HS-5 (cell line): ENCODE measurements at regions not wholly inside any gene's neighbourhood (a gene's known extent, or its start where the extent isn't known, plus 50 kb on each side); places are given as distances from the start of the nearest gene placed in this dataset.
A peak's percentile ranks its signal among the peaks of the same experiment; 100 is the strongest.

ENCODE experiments used
- DNase-seq: peaks from one replicate; pipeline ENCODE4 v3.0.0-alpha.2; 2012; ENCODE audit warnings: low read depth

DNA sequence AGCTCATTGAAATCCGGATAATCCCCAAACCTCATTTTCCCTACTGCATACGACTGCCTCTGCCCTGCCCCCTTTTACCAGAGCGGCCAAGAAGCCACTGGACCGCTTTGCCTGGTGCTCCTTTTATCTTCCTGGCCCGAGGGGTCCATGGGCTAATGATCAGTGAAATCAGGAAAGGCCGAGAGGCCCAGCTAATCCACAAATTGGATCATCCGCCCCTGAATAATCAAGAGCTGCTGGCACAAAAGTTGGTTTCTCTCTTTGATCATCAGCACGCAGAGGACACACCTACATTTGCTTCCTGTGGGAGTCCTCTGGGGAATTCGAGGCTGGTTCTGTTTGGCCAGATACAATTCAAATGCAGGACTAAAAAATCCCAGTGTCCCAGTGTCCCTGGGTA, 144.5 kb downstream of the INSIG2 start:
- no peak for DNase-seq

DNA sequence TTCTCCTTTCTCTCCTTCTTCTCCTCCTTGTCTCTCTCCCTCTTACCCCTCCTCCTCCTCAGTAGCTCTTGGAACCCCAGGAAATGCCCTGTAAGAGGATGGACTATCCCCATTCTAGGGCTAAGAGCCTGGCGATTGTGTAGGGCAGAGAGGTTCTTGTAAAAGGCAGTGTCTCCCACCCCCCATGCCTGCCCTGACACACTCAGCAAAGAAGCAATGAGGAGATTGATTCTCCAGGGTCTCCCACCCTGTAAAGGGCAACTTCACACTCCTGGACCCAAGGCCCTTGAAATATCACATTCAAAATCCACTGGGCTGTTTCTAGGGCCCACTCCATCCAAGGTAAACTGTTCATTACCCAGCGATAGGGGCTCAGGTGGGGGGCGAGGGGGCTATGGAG, 144.1 kb downstream of the INSIG2 start:
- DNase-seq: no peak

DNA sequence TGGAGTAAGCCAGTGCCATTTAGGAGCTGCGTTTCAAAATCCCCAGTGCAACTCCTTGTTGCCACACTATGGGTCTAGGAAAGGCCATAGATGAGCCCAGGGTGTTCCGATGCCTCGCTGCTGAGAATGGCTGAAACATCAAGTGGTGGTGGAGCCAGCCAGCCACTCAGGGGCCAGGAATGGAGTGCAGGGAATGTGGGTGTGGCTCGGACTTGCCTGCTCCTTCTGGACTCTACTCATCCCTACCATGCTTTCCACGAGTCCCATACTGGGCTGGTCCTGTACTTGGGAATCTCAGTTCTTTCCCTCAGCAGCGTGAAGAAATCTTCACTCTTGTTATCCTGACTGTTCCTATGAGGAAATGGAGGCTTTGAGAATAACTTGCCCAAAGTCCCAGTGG, 143.5 kb downstream of the INSIG2 start:
- DNase-seq: no peak

DNA sequence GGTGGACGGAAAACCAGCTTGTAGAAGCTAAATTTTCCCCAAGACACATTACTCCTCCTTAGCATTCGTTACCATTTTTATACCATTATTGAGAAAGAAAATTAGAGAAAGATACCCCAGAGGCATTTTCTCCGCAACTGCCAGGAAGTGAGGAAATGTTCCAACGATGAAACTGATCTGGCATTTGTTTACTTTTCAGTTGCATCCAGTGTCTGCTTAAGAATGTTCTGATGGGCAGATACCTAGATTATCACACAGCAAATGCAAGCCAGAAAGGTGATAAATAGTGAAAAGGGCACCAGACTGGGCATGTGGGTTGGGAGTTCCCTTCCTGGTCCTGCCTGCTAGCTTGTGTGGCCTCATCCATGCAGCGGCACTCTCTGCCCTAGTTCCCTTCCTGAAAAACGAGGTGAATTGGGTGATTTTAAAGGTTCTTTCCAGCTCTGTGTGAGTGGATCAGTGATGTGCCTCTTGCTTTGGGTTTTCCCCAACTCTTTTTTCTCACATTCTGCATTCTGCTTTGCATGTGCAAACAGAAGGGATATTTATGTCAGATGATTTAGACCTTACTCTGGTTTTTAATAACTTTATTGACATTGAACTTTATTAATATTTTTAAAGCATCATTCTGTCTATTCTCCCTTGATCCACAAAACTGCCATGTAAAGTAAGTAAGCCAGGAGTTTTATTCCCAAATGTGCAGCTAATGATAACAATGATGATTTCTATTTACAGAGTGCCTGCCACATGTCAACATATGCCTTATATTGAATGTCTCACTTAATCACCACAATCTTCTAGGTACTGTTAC, 139.6 kb downstream of the INSIG2 start:
- no peak for DNase-seq

DNA sequence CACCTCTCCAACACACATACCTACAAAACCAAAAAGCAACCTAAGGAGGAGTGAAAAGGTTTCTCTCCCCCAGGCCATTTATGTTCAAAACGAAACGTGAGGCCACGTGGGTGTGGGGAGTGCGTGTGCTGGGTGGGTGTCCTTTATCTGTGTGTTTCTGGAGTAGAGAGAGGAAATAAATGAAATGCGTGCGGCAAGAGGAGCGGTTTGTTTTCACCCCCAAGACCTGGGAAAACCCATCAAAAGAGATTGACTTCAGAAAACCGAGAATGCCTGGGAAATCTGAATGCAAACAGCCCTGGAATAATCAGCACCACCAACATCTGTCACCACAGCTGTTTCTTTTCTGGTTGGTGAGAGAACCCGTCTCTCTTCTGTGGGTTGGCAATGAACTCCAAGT, 137.4 kb downstream of the INSIG2 start:
- no peak for DNase-seq

DNA sequence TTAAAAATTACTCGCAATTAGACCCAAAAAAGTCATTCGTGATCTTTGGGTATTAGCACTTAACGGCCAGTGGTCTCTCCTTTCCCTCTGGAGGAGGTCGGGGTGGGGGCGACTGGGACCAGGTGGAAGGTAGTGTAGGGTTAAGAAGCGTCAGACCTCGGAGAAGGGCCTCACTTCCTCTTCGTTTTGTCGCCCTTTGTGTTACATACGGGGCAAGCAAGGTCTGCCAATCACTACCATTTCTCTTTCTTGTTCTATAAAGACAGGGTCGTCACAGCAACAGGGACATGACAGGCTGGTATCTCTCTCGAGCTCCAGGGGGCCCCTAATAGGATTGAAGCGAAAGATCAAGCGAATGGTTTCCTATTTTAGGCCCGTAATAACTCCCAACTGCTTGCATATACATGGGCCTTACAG, 136.6 kb downstream of the INSIG2 start:
- DNase-seq: no peak

DNA sequence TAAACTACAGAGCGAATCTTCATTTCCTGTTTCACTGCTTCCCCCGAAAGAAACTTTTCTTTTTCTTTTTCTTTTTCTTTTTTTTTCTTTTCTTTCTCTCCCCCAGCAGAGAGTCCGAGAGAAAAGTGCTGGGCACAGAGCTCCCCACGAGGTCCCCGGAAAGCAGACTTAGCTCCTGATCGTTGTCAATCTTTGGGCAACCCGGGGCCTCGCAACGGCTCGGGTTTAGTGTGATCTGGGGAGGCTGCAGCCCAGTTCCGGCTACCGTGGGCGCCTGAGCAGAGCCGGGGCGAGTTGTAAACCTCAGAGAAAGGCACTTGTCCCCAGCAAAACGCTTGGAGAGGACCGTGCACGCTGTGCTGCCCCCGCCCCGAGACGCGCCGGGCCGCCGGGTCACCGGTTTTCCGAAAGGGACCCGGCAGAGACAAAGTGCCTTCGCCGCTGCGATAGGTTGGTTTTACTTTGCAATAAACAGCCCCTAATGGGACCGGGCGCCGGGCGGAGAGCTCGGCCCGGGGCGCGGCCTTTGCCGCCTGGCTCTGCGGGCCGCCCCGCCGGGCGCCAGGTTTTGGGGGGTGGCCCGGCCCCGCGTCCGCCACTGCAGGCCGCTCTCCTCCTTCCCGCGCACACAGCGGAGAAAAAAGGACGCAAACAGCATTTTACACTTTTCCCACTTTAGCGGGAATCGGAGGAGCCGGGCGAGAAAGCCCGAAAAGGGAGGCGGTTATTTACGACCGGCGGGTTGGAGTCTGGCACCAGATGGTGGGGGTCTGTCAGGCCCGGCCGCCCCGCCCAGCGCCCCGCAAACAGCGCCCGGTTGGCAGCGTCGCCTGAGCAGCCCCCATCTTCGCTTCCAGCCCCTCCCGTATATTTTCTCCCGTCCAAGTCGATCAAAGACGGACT, 136.0 kb downstream of the INSIG2 start:
- DNase-seq: no peak

DNA sequence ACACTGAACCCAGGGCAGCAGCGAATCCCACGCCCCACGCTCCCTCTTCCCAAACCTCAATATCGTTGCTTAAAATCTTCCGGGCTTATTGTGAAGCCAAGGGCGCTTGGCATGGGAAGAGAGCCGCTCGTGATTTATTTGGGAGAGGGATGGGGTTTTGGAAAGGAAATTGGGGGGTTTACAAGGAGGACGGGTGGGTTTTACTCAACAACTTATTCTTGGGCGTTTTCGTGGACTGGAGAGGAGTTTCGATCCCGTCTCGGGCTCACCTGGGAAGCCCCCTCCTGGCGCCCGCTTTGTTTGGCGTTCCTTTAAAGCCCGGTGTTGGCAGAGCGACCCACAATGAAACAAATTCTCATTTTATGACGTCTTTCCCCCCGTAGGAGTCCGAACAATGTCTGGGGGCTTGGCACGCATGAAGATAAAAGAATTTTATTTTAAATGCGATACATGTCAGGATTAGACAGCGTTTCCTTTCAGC, 135.3 kb downstream of the INSIG2 start:
- DNase-seq: no peak

DNA sequence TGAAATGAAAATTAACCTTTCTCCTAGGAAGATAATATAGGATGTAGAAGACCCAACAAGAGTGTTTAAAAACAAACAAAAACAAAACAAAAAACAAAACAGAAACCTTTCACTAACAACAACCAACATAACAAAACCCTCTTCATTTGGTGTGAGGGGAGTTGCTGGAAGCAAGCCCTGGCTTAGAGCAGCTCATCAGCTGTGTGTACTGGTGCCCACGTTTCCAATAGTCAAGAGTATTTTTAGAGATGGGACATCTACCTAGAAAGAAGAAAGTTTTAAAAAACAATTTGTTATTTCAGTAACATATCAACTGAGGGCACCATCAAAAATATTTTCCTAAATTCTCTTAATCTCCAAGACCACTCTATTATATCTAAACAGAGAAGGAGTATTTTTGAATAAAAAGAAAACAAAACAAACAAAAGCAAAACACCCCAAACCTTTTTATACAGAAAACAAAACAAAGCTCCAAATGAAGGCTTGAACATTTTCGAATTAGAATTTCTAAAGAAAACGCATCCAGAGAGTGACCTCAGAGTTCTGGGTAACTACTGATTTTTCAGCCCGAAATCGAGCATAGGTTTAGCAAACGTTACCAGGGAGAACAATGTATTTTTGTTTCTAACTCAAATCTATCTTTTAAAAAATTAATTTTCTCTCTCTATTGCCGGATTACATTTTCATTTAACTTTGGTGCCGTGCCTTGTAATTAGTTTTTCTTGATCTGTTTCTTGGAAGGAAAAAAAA, 134.6 kb downstream of the INSIG2 start:
- no peak for DNase-seq

DNA sequence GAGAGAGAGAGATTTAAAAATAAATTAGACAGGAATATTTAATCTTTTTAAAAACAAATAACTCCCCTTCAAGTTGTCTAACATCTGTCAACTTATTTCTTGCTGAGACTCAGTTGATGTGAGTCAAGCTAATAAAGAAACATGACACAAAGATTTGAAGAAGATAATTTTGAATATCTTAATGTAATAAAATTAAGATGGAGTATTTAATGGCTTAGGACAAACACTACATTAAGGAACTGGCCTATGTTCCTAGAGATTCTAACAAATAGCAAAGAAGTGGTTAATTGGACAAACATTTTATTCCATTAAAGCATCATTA, 134.0 kb downstream of the INSIG2 start:
- DNase-seq: no peak

DNA sequence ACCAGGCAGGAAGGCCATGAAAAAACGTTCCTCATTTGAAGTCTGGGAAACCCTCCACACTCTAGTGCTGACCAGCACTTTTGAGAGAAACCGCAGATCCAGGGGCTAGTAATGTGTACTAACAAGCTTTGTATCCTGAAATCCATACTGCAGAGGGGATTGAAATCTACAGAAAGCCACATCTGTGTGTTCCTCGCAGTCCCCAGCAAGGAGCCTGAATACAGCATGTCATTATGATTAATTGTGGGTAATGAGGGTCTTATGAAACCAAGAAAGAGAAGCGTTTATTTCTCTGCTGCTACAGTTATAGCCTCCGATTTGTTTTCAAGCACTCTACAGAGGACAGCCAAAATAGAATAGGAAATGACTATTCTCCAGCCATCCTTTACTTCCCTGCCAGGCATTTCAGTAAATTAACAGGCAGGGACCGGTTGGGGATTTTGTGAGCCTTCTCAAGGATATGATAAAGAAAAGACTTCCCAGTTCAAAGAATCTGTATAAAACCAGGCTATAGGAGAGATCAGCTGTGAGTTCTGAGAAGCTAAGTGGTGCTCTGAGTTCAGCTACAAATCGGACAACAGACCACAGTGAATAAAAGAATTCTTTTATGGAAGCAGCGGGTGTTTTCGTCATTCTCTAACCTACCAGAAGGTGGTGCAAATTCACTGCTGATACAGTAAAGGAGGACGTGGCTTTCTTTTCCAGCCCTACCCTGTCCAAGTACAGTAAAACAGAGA, 133.4 kb downstream of the INSIG2 start:
- DNase-seq: peak; percentile 58

DNA sequence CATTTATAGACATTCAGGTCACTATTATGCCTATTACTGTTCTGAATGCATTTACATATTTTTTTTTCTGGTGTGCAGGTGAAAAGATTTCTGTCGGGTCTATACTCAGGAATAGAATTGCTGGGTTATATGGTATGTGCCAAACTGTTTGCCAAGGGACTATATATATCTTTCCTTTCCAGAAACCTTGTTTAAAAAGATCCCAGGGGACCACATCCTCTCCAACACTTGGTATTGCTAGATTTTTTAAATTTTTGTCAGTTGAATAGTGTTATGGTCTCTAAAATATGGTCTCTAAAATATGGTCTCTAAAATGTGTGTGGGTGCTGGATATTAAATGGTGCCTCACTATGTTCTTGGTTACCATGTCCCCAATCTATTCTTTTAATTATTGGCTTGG, 131.3 kb downstream of the INSIG2 start:
- no peak for DNase-seq

DNA sequence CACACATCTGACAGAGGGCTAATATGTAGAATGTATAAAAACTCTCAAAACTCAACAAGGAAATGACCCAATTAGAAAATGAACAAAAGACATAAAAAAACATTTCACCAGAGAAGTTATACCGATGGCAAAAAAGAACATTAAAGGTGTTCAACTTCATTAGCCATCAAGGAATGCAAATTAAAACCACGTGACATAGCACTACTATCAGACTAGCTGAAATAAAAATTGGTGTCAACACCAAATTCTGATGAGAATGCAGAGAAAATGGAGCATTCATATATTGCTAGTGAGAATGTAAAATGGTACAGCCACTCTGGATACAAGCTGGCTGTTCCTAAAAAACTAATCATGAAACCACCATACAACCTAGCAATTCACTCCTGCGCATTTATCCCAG, 128.0 kb downstream of the INSIG2 start:
- DNase-seq: no peak

DNA sequence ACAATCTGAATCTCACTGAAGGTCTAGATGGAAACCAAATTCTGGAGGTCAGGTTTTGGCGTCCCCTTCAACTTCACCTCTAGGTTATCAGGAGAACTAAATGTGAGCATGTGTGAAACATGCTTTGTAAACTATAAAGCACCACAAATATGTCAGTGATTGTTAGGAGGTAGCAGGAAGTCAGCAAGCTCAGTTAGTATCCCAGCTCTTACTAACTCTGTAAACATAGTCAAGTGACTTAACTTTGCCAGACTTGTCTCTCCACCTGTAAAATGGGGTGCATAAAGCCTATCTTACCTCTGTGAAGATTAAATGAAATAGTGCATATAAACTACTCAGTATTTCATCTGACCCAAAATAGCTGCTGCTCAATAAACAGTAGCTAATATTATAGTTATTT, 121.5 kb downstream of the INSIG2 start:
- no peak for DNase-seq

DNA sequence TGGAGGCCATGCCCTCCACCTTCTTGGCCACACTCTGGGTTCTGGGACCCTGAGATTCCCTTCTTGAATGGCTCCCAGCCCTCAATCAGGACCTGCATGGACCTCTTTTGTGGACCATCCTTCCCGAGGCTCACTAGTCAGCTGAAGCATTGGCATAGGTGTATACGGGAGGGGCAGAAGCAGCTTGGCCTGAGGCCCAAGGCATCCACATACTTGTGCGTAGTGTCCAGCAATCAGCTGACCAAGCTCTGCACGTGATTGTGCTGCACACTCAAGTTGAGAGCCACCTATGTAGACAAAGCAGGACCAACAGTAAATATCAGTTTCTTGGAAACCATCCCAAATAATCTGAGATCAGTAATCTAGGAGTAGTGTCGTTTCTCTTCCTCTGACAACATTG, 119.6 kb downstream of the INSIG2 start:
- no peak for DNase-seq

DNA sequence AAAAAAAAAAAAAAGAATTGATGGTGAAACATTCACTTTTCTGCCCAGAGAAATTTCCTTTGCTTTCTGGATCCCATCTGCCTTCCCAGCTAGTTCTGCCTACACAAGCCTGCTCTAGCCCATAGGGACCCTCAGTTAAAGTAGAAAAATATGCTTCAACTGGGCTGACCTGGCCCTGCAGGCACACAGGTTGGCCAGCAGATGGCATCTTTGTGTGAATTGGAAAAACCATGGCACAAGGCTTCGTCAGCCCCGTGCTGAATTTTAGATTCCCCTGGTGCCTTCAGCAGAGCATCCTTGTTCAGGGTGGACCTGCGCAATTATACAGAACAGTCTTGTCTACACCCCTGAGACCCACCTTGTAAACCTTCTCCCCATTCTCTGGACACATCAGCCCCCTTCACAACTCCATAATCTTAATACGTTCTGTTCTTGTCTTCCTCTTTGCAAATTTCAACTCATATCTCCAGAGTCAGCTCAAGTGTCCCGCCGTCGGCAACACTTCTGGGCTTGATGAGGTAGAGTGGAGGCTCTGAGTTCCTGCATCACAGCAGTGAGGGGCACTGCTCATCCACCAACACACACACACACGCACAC, 114.5 kb downstream of the INSIG2 start:
- DNase-seq: peak; percentile 37

DNA sequence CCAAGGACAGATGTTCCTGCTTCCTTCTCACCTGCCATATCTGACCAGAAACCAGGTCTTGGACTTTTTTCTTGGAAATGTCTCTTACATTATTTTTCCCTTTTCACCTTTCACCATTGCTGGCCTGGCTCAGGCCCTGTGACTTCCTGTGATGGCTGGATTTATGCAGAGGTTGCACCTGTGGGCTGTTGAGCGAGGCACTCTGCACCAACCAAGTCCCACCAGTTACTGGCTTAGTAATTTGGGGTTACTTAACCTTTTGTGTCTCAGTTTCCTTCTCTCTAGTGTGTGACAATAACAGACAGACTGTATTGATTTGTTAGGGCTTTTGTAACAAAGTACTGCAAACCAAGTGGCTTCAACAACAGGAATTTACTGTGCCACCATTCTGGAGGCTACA, 110.0 kb downstream of the INSIG2 start:
- no peak for DNase-seq

DNA sequence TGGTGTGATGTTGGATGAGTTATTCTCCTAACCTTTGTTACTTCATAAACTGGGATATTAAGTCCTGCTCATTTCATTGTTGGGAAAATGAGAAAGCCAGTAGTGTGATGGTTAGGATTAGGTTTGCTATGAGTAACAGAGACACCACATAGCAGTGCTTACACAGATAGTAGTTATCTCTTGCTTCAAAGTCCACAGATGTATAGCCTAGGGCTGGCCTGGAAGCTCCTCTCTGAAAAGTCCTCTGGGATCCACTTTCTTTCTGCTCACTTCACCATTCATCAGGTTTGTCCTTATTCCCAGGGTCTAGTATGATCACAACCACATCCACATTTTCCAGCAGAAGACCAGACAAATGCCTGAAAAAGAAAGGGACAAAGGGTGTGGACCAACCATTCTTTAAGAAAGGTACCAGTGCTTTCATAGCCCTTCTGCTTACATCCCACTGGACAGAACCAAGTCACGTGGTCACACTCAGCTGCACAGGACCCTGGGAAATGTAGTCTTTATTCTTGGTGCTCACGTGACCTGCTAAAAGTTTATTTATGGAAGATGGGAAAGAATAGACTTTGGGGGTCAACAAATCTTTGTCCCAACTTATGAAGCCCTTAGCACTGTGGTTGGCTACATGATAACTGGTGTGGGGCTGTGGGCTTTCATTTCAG, 108.9 kb downstream of the INSIG2 start:
- no peak for DNase-seq

DNA sequence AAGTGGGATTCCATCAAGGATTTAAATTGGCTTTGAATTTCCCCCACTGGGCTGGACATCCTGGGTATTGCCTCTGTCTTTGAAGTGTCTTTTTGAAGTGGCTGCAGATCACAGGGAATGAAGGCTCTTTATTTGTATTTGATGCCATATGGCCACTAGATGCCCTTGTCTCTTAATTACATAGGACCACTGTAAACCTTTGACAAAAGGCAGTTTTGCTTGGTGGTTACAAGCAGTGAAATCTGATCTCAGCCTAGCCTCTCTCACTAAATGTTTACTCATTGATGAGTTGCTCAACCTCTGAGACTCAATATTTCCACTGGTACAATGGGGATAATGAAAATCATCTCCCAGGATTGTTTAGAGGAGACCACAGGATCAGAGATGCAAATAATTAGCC, 102.2 kb downstream of the INSIG2 start:
- DNase-seq: no peak

DNA sequence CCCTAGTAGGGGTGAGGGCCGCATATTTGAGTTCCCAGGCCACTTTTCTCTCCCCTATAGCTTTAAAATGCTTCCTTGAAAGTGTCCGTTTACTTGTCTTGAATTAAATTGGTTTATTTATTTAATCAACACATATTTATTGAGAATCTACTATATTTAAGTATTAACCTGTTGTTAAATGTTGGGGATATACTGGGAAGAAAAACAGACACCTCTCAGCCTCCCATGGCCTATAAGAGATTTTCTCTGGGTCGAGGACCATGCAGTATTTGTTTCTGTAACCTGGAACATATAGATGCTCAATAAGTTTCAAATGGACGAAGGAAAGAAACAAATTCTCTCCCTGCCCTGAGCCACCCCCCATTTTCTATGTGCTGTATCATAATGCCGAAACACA, 98.6 kb downstream of the INSIG2 start:
- no peak for DNase-seq
